Keratinocyte (primary cell): ENCODE measurements at regions not wholly inside any gene's neighbourhood (a gene's known extent, or its start where the extent isn't known, plus 50 kb on each side); places are given as distances from the start of the nearest gene placed in this dataset.

Source experiments
- DNase-seq: peaks from one replicate; pipeline ENCODE4 v3.0.0-alpha.2; 2011; ENCODE audit warnings: low read depth, missing footprints, low spot score
- FAIRE-seq: peaks from 2 replicates; lab custom pipeline; 2011; peaks lifted over from hg19 to GRCh38; lab: Jason Lieb, UNC
- H2AFZ ChIP-seq: 2 replicates; pipeline ENCODE4 v1.6.0; 2012; ENCODE audit warnings: low read length, control low read depth, inconsistent platforms; ENCODE audit not compliant: control insufficient read depth
- H3K27ac ChIP-seq: 2 replicates; pipeline ENCODE4 v1.5.1; 2011; ENCODE audit warnings: low read length; ENCODE audit not compliant: control insufficient read depth, insufficient read depth
- H3K27me3 ChIP-seq: 3 replicates; pipeline ENCODE4 v1.6.0; 2011; ENCODE audit warnings: low read length; ENCODE audit not compliant: control insufficient read depth, insufficient read depth; ENCODE audit errors: extremely low read depth
- H3K36me3 ChIP-seq, 2 experiments: 2 replicates in 1 of 2; 3 replicates in 1 of 2; pipeline ENCODE4 v1.5.1; 2011; ENCODE audit warnings: low read length in 2 of 2, mild to moderate bottlenecking in 1 of 2; ENCODE audit not compliant: control insufficient read depth in 2 of 2, insufficient read depth in 2 of 2; ENCODE audit errors: extremely low read depth in 1 of 2
- H3K4me1 ChIP-seq: 3 replicates; pipeline ENCODE4 v1.5.1; 2011; ENCODE audit warnings: low read length; ENCODE audit not compliant: control insufficient read depth, insufficient read depth; ENCODE audit errors: extremely low read depth
- H3K4me2 ChIP-seq: 3 replicates; pipeline ENCODE4 v1.6.0; 2011; ENCODE audit warnings: low read depth, low read length; ENCODE audit not compliant: control insufficient read depth, insufficient read depth; ENCODE audit errors: extremely low read depth
- H3K4me3 ChIP-seq, 3 experiments: fragments of 200-600 bp in 1 of 3; sonication (generic) in 1 of 3; 2 replicates in 2 of 3; 3 replicates in 1 of 3; pipeline ENCODE4 v1.5.1; 2011 to 2016; ENCODE audit warnings: low read length in 3 of 3, mild to moderate bottlenecking in 3 of 3, control low read depth in 2 of 3, inconsistent platforms in 1 of 3, low read depth in 1 of 3, mixed read lengths in 1 of 3, mixed run types in 1 of 3, moderate library complexity in 1 of 3; ENCODE audit not compliant: control insufficient read depth in 2 of 3, insufficient read depth in 2 of 3; ENCODE audit errors: extremely low read depth in 1 of 3
- H3K79me2 ChIP-seq: 2 replicates; pipeline ENCODE4 v1.6.0; 2012; ENCODE audit warnings: low read length; ENCODE audit not compliant: control insufficient read depth, insufficient read depth
- H3K9ac ChIP-seq: 3 replicates; pipeline ENCODE4 v1.6.0; 2011; ENCODE audit warnings: low read length; ENCODE audit not compliant: control insufficient read depth, insufficient read depth; ENCODE audit errors: extremely low read depth
- H3K9me1 ChIP-seq: 3 replicates; pipeline ENCODE4 v1.6.0; 2011; ENCODE audit warnings: low read length; ENCODE audit not compliant: control insufficient read depth, insufficient read depth; ENCODE audit errors: extremely low read depth
- H3K9me3 ChIP-seq: 2 replicates; pipeline ENCODE4 v1.5.1; 2012; ENCODE audit warnings: low read depth, low read length; ENCODE audit not compliant: control insufficient read depth
- H4K20me1 ChIP-seq: 3 replicates; pipeline ENCODE4 v1.6.0; 2011; ENCODE audit warnings: low read length; ENCODE audit not compliant: control insufficient read depth, insufficient read depth; ENCODE audit errors: extremely low read depth
- CTCF ChIP-seq, 3 experiments: IDR thresholded peaks in 1 of 3; conservative IDR thresholded peaks in 1 of 3; optimal IDR thresholded peaks in 1 of 3; 2 replicates in 2 of 3; 3 replicates in 1 of 3; pipeline versions ENCODE3 to v1.5.1; 2011; ENCODE audit warnings: low read length in 3 of 3, mild to moderate bottlenecking in 3 of 3, moderate library complexity in 2 of 3, control low read depth in 1 of 3, inconsistent platforms in 1 of 3; ENCODE audit not compliant: insufficient read depth in 2 of 3; ENCODE audit errors: extremely low read depth in 1 of 3
- EZH2 ChIP-seq: IDR thresholded peaks from one replicate; pipeline ENCODE4 v1.6.1; 2012; ENCODE audit warnings: inconsistent platforms, mild to moderate bottlenecking, low read length, moderate library complexity
- dilution Hi-C: fragments of 300-500 bp; cut with MboI; formaldehyde crosslinking; loops from one replicate; pipeline ENCODE4 v1.7.0; 2020; ENCODE audit warnings: low sequenced_read_pairs; ENCODE audit not compliant: extremely low pct_ligation_motif_present

GRCh38 chr2:180871649-180872048 is 108.8 kb upstream of the UBE2E3 start:
- TF ChIP-seq EZH2 (no peak), CTCF (optimal IDR thresholded peaks at IDR 0.05 in 1 of 3, IDR thresholded peaks at IDR 0.05 in 1 of 3, conservative IDR thresholded peaks at IDR 0.05 in 1 of 3; ENCODE audit: extremely low read depth in 1 of 3, insufficient read depth in 2 of 3, low read length in 3 of 3) (no peak)
- Histone ChIP-seq H3K4me1 (no peaks in the 10 kb centered on the region), H3K27me3 (no peaks in the 10 kb centered on the region), H3K9ac (no peak overlapping the region), H3K79me2 (no peaks in the 10 kb centered on the region), H3K27ac (no peak overlapping the region), H3K9me3 (no peaks in the 10 kb centered on the region), H3K36me3 (no peaks in the 10 kb centered on the region), H3K4me3 (no peak overlapping the region), H2AFZ (no peak overlapping the region), H3K4me2 (no peak overlapping the region), H3K9me1 (no peaks in the 10 kb centered on the region), H4K20me1 (no peaks in the 10 kb centered on the region)
- DNase-seq = no peak
- dilution Hi-C loops = no loop called here
- FAIRE-seq = no peak

GRCh38 chr2:180849851-180850250 is 130.6 kb upstream of the UBE2E3 start:
- Histone ChIP-seq H3K9me3 (no peaks in the 10 kb centered on the region), H3K79me2 (no peaks in the 10 kb centered on the region), H3K27me3 (no peaks in the 10 kb centered on the region), H3K27ac (no peak overlapping the region), H3K9me1 (no peaks in the 10 kb centered on the region), H3K4me2 (no peak overlapping the region), H3K4me1 (no peaks in the 10 kb centered on the region), H4K20me1 (no peaks in the 10 kb centered on the region), H3K9ac (no peak overlapping the region), H3K4me3 (no peak overlapping the region), H2AFZ (no peak overlapping the region), H3K36me3 (no peaks in the 10 kb centered on the region)
- TF ChIP-seq EZH2 (no peak), CTCF (optimal IDR thresholded peaks at IDR 0.05 in 1 of 3, IDR thresholded peaks at IDR 0.05 in 1 of 3, conservative IDR thresholded peaks at IDR 0.05 in 1 of 3; ENCODE audit: extremely low read depth in 1 of 3, insufficient read depth in 2 of 3, low read length in 3 of 3) (no peak)
- no peak for FAIRE-seq
- dilution Hi-C loops = no loop called here
- DNase-seq = no peak
